ENCODE measurements at regions not wholly inside any gene's neighbourhood (a gene's known extent, or its start where the extent isn't known, plus 50 kb on each side); places are given as distances from the start of the nearest gene placed in this dataset.

GRCh38 chr2:76446872-76447271, 736.2 kb upstream of the GCFC2 start:
- no peaks in the 10 kb centered on the region for H3K27me3 ChIP-seq (ENCODE audit: insufficient read depth, insufficient read length)
- TF ChIP-seq YY1 (IDR thresholded peaks at IDR 0.05; ENCODE audit: insufficient read depth, insufficient read length) (no peak), SUZ12 (IDR thresholded peaks at IDR 0.05; ENCODE audit: extremely low read depth, insufficient read depth, insufficient read length) (no peak), ZNF274 (IDR thresholded peaks at IDR 0.05; ENCODE audit: low read depth, low read length) (no peak)

GRCh38 chr2:76445880-76446279, 735.2 kb upstream of the GCFC2 start:
- TF ChIP-seq ZNF274 (IDR thresholded peaks at IDR 0.05; ENCODE audit: low read depth, low read length): no peak
- no peak for TF ChIP-seq SUZ12 (IDR thresholded peaks at IDR 0.05; ENCODE audit: extremely low read depth, insufficient read depth, insufficient read length)
- no peak for TF ChIP-seq YY1 (IDR thresholded peaks at IDR 0.05; ENCODE audit: insufficient read depth, insufficient read length)
- no peak for DNase-seq (ENCODE audit: low read depth, low spot score)
- H3K4me1 ChIP-seq (ENCODE audit: insufficient read depth, insufficient read length): no peaks in the 10 kb centered on the region
- no peaks in the 10 kb centered on the region for H3K27me3 ChIP-seq (ENCODE audit: insufficient read depth, insufficient read length)
- H3K4me3 ChIP-seq (ENCODE audit: insufficient read length, low read depth): no peak overlapping the region
- no peaks in the 10 kb centered on the region; the same call in 1 of the 2 replicates for H3K9me3 ChIP-seq (ENCODE audit: insufficient read depth, low read length)
- H3K36me3 ChIP-seq (ENCODE audit: insufficient read depth, insufficient read length, low read length): no peaks in the 10 kb centered on the region
- H3K9ac ChIP-seq (ENCODE audit: insufficient read length, low read depth): no peak overlapping the region

More at GRCh38 chr2:76446872-76447271, 736.2 kb upstream of the GCFC2 start:
- Histone ChIP-seq H3K9ac (ENCODE audit: insufficient read length, low read depth) (no peak overlapping the region), H3K36me3 (ENCODE audit: insufficient read depth, insufficient read length, low read length) (no peaks in the 10 kb centered on the region), H3K4me1 (ENCODE audit: insufficient read depth, insufficient read length) (no peaks in the 10 kb centered on the region), H3K9me3 (ENCODE audit: insufficient read depth, low read length) (no peaks in the 10 kb centered on the region; the same call in 1 of the 2 replicates), H3K4me3 (ENCODE audit: insufficient read length, low read depth) (no peak overlapping the region)
- peak; percentile 28 for DNase-seq (ENCODE audit: low read depth, low spot score)

GRCh38 chr2:76444732-76445131, 734.0 kb upstream of the GCFC2 start:
- H3K9ac ChIP-seq (ENCODE audit: insufficient read length, low read depth): no peak overlapping the region
- no peak overlapping the region for H3K4me3 ChIP-seq (ENCODE audit: insufficient read length, low read depth)
- no peaks in the 10 kb centered on the region; the same call in 1 of the 2 replicates for H3K9me3 ChIP-seq (ENCODE audit: insufficient read depth, low read length)

DNA sequence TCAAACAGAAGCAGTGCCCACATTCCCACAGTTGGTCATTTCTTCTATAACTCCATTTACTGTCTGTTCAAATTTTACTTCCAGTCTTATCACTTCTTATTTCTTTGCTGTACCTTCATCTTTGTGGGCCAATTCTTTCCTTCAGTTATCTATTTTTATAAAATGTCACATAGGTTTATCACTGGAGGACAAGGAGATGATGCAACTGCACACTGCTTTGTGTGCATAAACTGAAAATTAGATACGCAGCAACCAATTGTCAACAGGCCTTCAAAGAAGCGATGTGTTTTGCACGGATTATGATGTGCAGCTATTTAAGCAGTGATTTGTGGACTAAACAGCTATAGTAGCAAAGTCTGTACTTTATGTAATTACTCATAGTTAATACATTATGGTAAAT, 726.8 kb upstream of the GCFC2 start:
- H3K9ac ChIP-seq (ENCODE audit: insufficient read length, low read depth): no peak overlapping the region
- DNase-seq (ENCODE audit: low read depth, low spot score): no peak
- no peak for TF ChIP-seq ZNF274 (IDR thresholded peaks at IDR 0.05; ENCODE audit: low read depth, low read length)
- no peak for TF ChIP-seq YY1 (IDR thresholded peaks at IDR 0.05; ENCODE audit: insufficient read depth, insufficient read length)
- no peak for TF ChIP-seq SUZ12 (IDR thresholded peaks at IDR 0.05; ENCODE audit: extremely low read depth, insufficient read depth, insufficient read length)
- no peak overlapping the region for H3K4me3 ChIP-seq (ENCODE audit: insufficient read length, low read depth)
- H3K4me1 ChIP-seq (ENCODE audit: insufficient read depth, insufficient read length): no peaks in the 10 kb centered on the region
- H3K36me3 ChIP-seq (ENCODE audit: insufficient read depth, insufficient read length, low read length): no peaks in the 10 kb centered on the region
- no peaks in the 10 kb centered on the region for H3K9me3 ChIP-seq (ENCODE audit: insufficient read depth, low read length)
- H3K27me3 ChIP-seq (ENCODE audit: insufficient read depth, insufficient read length): no peaks in the 10 kb centered on the region

More at GRCh38 chr2:76444732-76445131, 734.0 kb upstream of the GCFC2 start:
- TF ChIP-seq YY1 (IDR thresholded peaks at IDR 0.05; ENCODE audit: insufficient read depth, insufficient read length) (no peak), SUZ12 (IDR thresholded peaks at IDR 0.05; ENCODE audit: extremely low read depth, insufficient read depth, insufficient read length) (no peak), ZNF274 (IDR thresholded peaks at IDR 0.05; ENCODE audit: low read depth, low read length) (no peak)
- H3K4me1 ChIP-seq (ENCODE audit: insufficient read depth, insufficient read length): no peaks in the 10 kb centered on the region
- no peaks in the 10 kb centered on the region for H3K36me3 ChIP-seq (ENCODE audit: insufficient read depth, insufficient read length, low read length)
- no peak for DNase-seq (ENCODE audit: low read depth, low spot score)
- H3K27me3 ChIP-seq (ENCODE audit: insufficient read depth, insufficient read length): no peaks in the 10 kb centered on the region

GRCh38 chr2:76429374-76429773, 718.7 kb upstream of the GCFC2 start:
- H3K27me3 ChIP-seq (ENCODE audit: insufficient read depth, insufficient read length): no peaks in the 10 kb centered on the region
- H3K4me3 ChIP-seq (ENCODE audit: insufficient read length, low read depth): no peak overlapping the region
- no peaks in the 10 kb centered on the region for H3K9me3 ChIP-seq (ENCODE audit: insufficient read depth, low read length)
- no peak for DNase-seq (ENCODE audit: low read depth, low spot score)
- TF ChIP-seq YY1 (IDR thresholded peaks at IDR 0.05; ENCODE audit: insufficient read depth, insufficient read length) (no peak), SUZ12 (IDR thresholded peaks at IDR 0.05; ENCODE audit: extremely low read depth, insufficient read depth, insufficient read length) (no peak), ZNF274 (IDR thresholded peaks at IDR 0.05; ENCODE audit: low read depth, low read length) (no peak)
- H3K4me1 ChIP-seq (ENCODE audit: insufficient read depth, insufficient read length): no peaks in the 10 kb centered on the region
- H3K9ac ChIP-seq (ENCODE audit: insufficient read length, low read depth): no peak overlapping the region
- H3K36me3 ChIP-seq (ENCODE audit: insufficient read depth, insufficient read length, low read length): no peaks in the 10 kb centered on the region

DNA sequence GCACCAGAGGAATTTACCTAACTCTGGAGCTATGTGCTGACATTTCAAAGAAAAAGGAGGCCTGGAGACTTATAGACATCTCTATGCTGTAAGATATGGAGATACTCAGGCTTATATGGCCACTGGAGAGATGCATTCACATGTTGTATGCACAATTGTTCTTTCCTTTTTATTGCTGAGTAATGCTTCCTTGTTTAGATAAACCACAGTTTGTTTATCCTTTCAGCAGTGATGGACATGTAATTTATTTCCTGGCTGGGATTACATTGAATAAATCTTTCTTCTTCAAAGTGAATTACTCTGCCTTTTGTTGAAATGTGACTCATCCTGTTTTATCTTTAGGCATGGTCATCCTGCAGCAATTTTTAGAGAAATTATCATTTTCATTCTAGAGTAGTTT, 716.7 kb upstream of the GCFC2 start:
- H3K4me3 ChIP-seq (ENCODE audit: insufficient read length, low read depth): no peak overlapping the region
- DNase-seq (ENCODE audit: low read depth, low spot score): no peak
- H3K27me3 ChIP-seq (ENCODE audit: insufficient read depth, insufficient read length): no peaks in the 10 kb centered on the region
- no peak for TF ChIP-seq SUZ12 (IDR thresholded peaks at IDR 0.05; ENCODE audit: extremely low read depth, insufficient read depth, insufficient read length)
- no peak for TF ChIP-seq ZNF274 (IDR thresholded peaks at IDR 0.05; ENCODE audit: low read depth, low read length)
- no peak for TF ChIP-seq YY1 (IDR thresholded peaks at IDR 0.05; ENCODE audit: insufficient read depth, insufficient read length)
- H3K9ac ChIP-seq (ENCODE audit: insufficient read length, low read depth): no peak overlapping the region
- no peaks in the 10 kb centered on the region for H3K36me3 ChIP-seq (ENCODE audit: insufficient read depth, insufficient read length, low read length)
- H3K4me1 ChIP-seq (ENCODE audit: insufficient read depth, insufficient read length): no peaks in the 10 kb centered on the region
- no peaks in the 10 kb centered on the region for H3K9me3 ChIP-seq (ENCODE audit: insufficient read depth, low read length)

DNA sequence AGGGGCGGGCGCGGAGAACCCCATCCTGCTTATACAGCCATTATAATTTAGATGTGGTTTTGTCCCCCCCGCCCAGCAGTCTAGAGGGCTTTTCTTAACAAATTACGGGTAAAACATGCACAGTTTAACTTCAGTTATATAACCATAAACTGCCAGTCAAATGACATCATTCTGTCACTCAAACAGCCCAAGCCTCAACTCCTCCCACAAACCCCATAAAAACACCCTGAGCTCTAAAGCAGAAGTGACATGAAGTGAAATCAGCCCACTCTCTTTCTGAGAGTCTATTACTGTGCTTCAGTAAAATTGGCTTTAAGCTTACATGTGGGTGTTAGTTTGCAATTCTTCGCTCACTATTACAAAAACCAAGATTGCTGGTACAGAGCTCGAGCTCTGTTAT, 705.1 kb upstream of the GCFC2 start:
- H3K9me3 ChIP-seq (ENCODE audit: insufficient read depth, low read length): no peaks in the 10 kb centered on the region
- DNase-seq (ENCODE audit: low read depth, low spot score): no peak
- no peaks in the 10 kb centered on the region for H3K4me1 ChIP-seq (ENCODE audit: insufficient read depth, insufficient read length)
- no peak overlapping the region for H3K9ac ChIP-seq (ENCODE audit: insufficient read length, low read depth)
- no peaks in the 10 kb centered on the region for H3K27me3 ChIP-seq (ENCODE audit: insufficient read depth, insufficient read length)
- no peak overlapping the region for H3K4me3 ChIP-seq (ENCODE audit: insufficient read length, low read depth)
- no peak for TF ChIP-seq YY1 (IDR thresholded peaks at IDR 0.05; ENCODE audit: insufficient read depth, insufficient read length)
- TF ChIP-seq ZNF274 (IDR thresholded peaks at IDR 0.05; ENCODE audit: low read depth, low read length): no peak
- no peak for TF ChIP-seq SUZ12 (IDR thresholded peaks at IDR 0.05; ENCODE audit: extremely low read depth, insufficient read depth, insufficient read length)
- H3K36me3 ChIP-seq (ENCODE audit: insufficient read depth, insufficient read length, low read length): no peaks in the 10 kb centered on the region

Measured in NT2/D1 (cell line).